GM23248 (cell line): ENCODE measurements at regions not wholly inside any gene's neighbourhood (a gene's known extent, or its start where the extent isn't known, plus 50 kb on each side); places are given as distances from the start of the nearest gene placed in this dataset.

Experiments
- EZH2 ChIP-seq: fragments of 200-600 bp; sonication (generic); IDR thresholded peaks from 2 replicates; pipeline ENCODE4 v1.6.1; 2018; ENCODE audit warnings: antibody characterized with exemption, mild to moderate bottlenecking; ENCODE audit not compliant: insufficient read depth, poor library complexity, severe bottlenecking
- EZH2phosphoT487 ChIP-seq: fragments of 200-600 bp; sonication (generic); IDR thresholded peaks from 2 replicates; pipeline ENCODE4 v1.6.1; 2018; ENCODE audit warnings: antibody characterized with exemption, moderate library complexity, mild to moderate bottlenecking, low read depth; ENCODE audit not compliant: insufficient read depth

DNA sequence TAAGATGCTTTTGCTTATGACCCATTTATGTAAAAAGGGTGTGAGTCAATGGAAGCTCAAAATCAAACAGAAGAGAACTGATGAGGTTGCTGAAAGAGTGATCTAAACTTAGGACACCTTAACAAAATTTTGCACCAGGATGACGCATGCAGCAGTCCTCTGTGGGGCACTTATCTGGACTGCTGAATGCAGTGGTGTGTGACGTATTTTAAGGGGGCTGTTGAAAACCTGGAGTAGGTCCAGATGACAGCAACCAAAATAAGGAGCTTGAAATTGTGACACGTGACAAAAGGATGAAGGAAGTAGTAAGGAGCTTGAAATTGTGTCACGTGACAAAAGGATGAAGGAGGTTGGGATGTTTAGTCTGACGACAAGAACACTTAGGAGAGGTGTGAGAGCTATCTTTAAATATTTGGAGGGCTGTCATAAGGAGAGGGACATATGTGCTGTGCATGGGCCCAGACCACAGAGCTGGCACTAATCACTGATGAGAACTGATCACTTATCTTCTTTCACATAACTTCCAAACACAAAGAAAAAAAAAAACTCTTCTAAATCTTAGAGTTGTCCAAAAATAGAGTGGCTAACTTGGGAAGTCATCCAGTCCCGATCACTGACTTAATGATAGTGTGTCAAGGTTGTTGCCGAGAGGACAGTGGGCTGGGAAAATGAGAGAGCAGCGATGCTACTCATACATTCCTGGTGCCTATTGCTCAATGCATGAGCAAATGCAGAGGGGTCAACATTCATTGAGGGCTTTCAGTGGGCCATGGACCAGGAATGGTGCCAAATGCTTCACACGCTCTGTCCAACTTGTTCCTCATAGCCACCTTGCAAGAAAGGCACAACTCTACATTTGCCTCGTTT, 264.2 kb upstream of the ZFHX3 start:
- TF ChIP-seq EZH2 (no peak), EZH2phosphoT487 (no peak)
